GM10248 (cell line): ENCODE measurements at regions not wholly inside any gene's neighbourhood (a gene's known extent, or its start where the extent isn't known, plus 50 kb on each side); places are given as distances from the start of the nearest gene placed in this dataset.

Experiments
- CTCF ChIA-PET: fragments of 300-600 bp; sonication (Branson Sonifier 250); formaldehyde crosslinking; extraction: SDS; loops from one replicate; lab custom pipeline; 2021; ENCODE audit warnings: antibody characterized with exemption; lab: Yijun Ruan, JAX
- POLR2A ChIA-PET: fragments of 350-650 bp; sonication (Branson Sonifier 250); formaldehyde crosslinking; extraction: SDS; loops from one replicate; lab custom pipeline; 2020; ENCODE audit warnings: antibody characterized with exemption; lab: Yijun Ruan, JAX
- DNase-seq: peaks from one replicate; pipeline ENCODE4 v3.0.0; 2012; ENCODE audit errors: extremely low spot score
- TF ChIP-seq, protein P1 (sequence below): IDR thresholded peaks from 2 replicates; pipeline ENCODE4 v1.5.1; 2012; ENCODE audit warnings: mild to moderate bottlenecking, low read depth; ENCODE audit errors: extremely low read depth, missing control alignments, control extremely low read depth

DNA sequence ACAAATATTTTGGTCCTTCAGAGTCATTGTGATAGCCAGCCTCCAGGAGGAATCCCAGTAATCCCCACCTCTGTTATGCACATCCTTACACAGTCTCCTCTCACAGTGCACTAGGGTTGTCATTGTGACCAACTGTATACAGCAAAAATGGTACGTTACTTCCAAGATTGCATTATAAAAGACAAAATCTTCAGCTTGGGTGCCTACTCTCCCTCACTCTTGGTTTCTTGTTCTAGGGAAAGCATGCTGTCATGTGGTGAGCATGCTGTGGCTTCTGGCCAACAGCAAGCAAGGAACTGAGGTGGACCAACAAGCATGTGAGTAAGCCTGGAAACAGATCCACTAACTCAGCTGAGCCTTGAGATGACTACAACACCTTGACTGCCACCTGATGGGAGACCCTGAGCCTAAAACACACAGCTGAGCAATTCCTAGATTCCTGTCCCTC lies 130.1 kb upstream of the DST start:
- TF ChIP-seq, protein P1, sequence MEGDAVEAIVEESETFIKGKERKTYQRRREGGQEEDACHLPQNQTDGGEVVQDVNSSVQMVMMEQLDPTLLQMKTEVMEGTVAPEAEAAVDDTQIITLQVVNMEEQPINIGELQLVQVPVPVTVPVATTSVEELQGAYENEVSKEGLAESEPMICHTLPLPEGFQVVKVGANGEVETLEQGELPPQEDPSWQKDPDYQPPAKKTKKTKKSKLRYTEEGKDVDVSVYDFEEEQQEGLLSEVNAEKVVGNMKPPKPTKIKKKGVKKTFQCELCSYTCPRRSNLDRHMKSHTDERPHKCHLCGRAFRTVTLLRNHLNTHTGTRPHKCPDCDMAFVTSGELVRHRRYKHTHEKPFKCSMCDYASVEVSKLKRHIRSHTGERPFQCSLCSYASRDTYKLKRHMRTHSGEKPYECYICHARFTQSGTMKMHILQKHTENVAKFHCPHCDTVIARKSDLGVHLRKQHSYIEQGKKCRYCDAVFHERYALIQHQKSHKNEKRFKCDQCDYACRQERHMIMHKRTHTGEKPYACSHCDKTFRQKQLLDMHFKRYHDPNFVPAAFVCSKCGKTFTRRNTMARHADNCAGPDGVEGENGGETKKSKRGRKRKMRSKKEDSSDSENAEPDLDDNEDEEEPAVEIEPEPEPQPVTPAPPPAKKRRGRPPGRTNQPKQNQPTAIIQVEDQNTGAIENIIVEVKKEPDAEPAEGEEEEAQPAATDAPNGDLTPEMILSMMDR = no peak
- POLR2A ChIA-PET = no interaction called here
- DNase-seq = no peak
- CTCF ChIA-PET = interaction anchor here (1.1 to 1.3 kb wide), 2 partner anchors 15 to 27 kb away, joined by 3 to 4 read pairs; no protein-coding TSS in a partner anchor

DNA sequence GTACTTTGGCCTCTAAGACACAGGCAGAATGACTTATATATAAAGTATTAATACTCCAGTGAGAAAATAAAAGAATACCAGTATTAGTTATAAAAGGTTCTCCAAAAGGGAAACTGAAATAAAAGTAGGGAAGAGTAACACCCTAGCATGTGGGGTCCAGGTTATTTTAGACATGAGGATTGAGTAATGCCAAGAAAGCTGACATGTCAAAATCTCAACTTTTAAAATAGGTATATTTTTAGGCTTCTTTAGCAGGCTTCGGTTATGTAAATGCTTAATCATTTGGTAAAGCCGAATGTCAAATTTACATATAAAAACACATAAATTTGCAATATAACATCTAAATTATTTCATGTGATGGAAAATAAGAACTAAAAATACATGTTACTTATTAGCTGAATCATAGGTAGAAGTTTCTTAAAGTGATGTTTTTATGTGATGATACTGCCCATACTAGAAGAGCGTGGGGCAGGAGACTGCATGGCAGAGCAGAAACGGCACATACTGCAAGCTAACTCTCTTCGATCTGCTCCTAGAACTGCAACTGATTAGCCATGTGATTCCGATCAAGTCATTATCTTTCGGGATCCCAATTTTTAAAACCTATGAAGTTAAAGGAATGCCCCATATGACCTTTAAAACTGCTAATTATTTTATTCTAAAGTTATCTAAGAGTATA lies 129.4 kb upstream of the DST start:
- ChIA-PET CTCF (interaction anchor here (1.1 to 1.3 kb wide), 2 partner anchors 14 to 27 kb away, joined by 3 to 4 read pairs; no protein-coding TSS in a partner anchor), POLR2A (no interaction called here)

DNA sequence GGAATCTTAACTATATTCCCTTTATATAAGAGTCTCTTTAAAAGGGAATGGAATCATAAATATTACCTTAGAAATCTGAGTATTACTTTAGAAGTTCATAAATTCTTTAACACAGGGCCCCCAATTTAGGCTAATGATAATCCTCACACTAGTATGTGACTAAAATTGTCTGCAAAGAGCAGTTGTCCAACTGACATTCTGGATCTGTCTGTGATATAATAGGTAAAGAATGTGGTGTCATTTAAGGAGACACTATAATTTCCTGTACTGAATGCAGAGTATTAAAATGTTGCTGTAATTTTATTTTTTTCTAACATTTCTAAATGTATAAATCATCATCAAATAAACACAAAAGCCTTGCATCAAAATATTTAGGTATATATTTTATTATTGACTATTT lies 128.5 kb upstream of the DST start:
- ChIA-PET CTCF (no interaction called here), POLR2A (no interaction called here)
- DNase-seq = no peak
- TF ChIP-seq, protein P1 = no peak

More for the DNA sequence above, 129.4 kb upstream of the DST start:
- DNase-seq = no peak
- TF ChIP-seq, protein P1 = no peak

DNA sequence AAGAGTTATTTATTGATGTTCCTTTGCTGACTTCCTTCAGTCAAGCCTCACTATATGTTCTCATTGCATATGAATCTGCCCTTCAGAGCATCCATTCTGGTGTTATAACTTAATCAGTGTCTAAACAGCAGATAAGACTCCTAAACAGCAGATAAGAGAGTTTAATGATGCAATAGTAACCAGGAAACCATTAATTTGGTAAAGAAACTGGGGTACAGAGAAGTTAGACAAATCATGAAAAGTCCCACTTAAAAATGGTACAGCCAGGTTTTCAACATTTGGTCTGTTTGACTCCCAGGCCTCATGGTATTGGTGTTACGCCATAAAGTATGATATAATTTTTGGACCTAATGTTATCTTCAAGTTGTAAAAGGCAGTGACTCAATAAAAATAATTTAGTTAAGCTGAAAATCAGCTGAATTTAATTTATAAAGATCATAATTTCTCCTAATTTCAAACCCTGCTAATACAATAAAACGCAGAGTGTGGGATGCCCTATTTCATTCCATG lies 127.4 kb upstream of the DST start:
- CTCF ChIA-PET = no interaction called here
- TF ChIP-seq, protein P1 = no peak
- POLR2A ChIA-PET = no interaction called here
- DNase-seq = no peak

DNA sequence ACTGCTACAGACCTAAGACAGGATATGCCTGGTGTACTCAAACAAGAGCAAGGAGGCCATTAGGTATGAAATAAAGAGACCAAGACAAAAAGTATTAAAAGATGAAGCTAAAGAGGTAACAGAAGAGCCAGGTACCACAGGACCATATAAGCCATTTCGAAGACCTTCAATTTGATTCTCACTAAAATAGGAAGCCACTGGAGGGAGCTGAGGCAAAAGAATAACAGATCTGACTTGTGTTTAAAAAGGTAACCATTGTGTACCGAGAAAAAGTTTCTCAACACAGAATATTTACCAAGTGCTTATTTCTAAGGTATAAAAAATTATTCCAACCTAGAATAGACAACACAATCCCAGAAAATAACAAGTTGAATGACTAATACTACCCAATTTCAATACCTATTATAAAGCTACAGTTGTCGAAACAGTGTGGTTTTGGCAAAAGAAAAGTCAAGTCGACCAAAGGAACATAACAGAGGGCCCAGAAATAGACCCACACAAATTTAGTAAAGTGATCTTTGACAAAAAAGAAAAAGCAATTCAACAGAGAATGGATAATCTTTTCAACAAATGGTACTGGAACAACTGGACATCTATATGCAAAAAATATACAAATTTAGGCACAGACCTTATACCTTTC lies 125.3 kb upstream of the DST start:
- no peak for DNase-seq
- ChIA-PET POLR2A (no interaction called here), CTCF (interaction anchor here (1.0 to 3.4 kb wide), 5 partner anchors 10 to 135 kb away, joined by 3 to 17 read pairs (median 10); no protein-coding TSS in a partner anchor)
- TF ChIP-seq, protein P1 = no peak

DNA sequence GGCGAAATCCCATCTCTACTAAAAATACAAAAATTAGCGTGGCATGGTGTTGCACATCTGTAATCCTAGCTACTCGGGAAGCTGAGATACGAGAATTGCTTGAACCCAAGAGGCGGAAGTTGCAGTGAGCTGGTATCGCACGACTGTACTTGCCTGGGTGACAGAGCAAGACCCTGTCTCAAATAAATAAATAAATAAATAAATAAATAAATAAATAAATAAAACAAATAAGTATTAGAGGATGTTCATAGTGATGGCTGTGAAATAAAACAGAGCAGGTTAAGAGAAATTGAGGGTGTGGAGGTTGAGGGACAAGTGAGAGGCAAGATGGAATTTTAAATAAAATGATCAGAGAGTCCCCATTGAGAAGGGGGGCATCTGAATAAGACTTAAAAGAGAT lies 124.7 kb upstream of the DST start:
- CTCF ChIA-PET = interaction anchor here (0.8 to 3.4 kb wide), 8 partner anchors 9 to 135 kb away, joined by 3 to 17 read pairs (median 3); no protein-coding TSS in a partner anchor
- DNase-seq = no peak
- POLR2A ChIA-PET = no interaction called here
- TF ChIP-seq, protein P1 = no peak
